Stomach (tissue), 8 donors: ENCODE measurements at regions not wholly inside any gene's neighbourhood (a gene's known extent, or its start where the extent isn't known, plus 50 kb on each side); places are given as distances from the start of the nearest gene placed in this dataset.
"Not testable (repeated sequence)": the region's sequence is repeated elsewhere in the genome, so short reads cannot be mapped to it uniquely, and the experiment has no call there.

Experiments
- DNase-seq, 2 donors: peaks; one replicate each; pipeline versions ENCODE4 v3.0.0 to v3.0.0-alpha.2; 2013 to 2019
- H3K27ac ChIP-seq, 5 donors: fragments of 200-600 bp in 4 of 5; sonication (generic) in 4 of 5; one replicate each; pipeline ENCODE4 v1.5.1; 2013 to 2019; ENCODE audit warnings: mild to moderate bottlenecking in 1 of 5, moderate library complexity in 1 of 5
- H3K27me3 ChIP-seq, 3 donors: fragments of 200-600 bp; sonication (generic); one replicate each; pipeline ENCODE4 v1.5.1; 2017 to 2019; ENCODE audit warnings: mixed run types in 1 of 3
- H3K36me3 ChIP-seq, 4 donors: fragments of 200-600 bp; sonication (generic); 1 replicate in 3 of 4; 2 replicates in 1 of 4; pipeline ENCODE4 v1.5.1; 2016 to 2019
- H3K4me1 ChIP-seq, 4 donors: fragments of 200-600 bp; sonication (generic); one replicate each; pipeline ENCODE4 v1.5.1; 2016 to 2019
- H3K4me3 ChIP-seq, 4 donors: fragments of 200-600 bp; sonication (generic) in 3 of 4; one replicate each; pipeline ENCODE4 v1.5.1; 2016 to 2019; ENCODE audit warnings: mild to moderate bottlenecking in 1 of 4
- H3K9me3 ChIP-seq, 4 donors: fragments of 200-600 bp; sonication (generic); one replicate each; pipeline ENCODE4 v1.5.1; 2016 to 2019
- CTCF ChIP-seq, 7 experiments: fragments of 450-650 bp in 4 of 7; fragments of 200-600 bp in 3 of 7; sonication (generic) in 3 of 7; IDR thresholded peaks; one replicate each; pipeline ENCODE4 v1.5.1; 2016 to 2019; ENCODE audit warnings: antibody characterized with exemption in 7 of 7, control low read depth in 2 of 7, mild to moderate bottlenecking in 1 of 7
- EP300 ChIP-seq: sonication (generic); formaldehyde crosslinking; IDR thresholded peaks from one replicate; pipeline ENCODE4 v1.6.1; 2017; ENCODE audit warnings: antibody characterized with exemption
- POLR2A ChIP-seq, 4 donors: fragments of 450-650 bp; IDR thresholded peaks; one replicate each; pipeline ENCODE4 v1.6.1; 2016; ENCODE audit warnings: antibody characterized with exemption in 4 of 4, control low read depth in 2 of 4, mild to moderate bottlenecking in 1 of 4, moderate library complexity in 1 of 4
- POLR2AphosphoS5 ChIP-seq, 3 donors: sonication (generic); formaldehyde crosslinking; IDR thresholded peaks; one replicate each; pipeline ENCODE4 v1.6.1; 2016; ENCODE audit warnings: antibody characterized with exemption in 3 of 3
- WGBS, 5 donors: extraction: QIAGEN DNeasy Blood & Tissue Kit in 3 of 5; methylation state at CpG; one replicate each; pipeline versions ENCODE4 v1.1.5 to v1.1.7; 2013 to 2018; 5-methylcytosine and 5-hydroxymethylcytosine counted together
- intact Hi-C: fragments of 100-400 bp; cut with DNase I; formaldehyde crosslinking; loops from one replicate; pipeline ENCODE4 v1.15.1; 2023; ENCODE audit warnings: low total_unique reads
- donor health status: healthy with polysubstance abuse.
- donor health status: Bipolar disorder and iron deficiency.
- donor health status: healthy.

DNA sequence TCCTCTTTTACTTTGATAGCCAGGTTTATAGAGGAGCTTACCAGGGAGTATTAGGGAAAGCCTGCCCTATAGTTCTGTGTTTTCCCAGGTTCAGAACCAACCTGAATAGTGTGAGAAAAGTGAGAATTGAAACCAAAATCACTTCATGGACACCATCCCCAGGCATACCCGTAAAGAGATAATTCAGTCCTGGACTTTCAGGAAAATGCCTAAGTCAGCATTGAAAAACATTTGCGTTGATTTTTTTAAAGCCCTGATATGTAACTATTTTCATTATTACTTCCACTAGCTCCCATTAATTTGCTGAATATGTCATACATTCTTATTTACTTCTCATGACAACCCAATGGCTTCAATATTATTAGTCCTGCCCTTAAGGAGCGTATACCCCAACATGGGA, 77.4 kb upstream of the TCF21 start:
- H3K27me3 ChIP-seq: no peaks in the 10 kb centered on the region
- TF ChIP-seq EP300 (no peak), CTCF (IDR thresholded peaks at IDR 0.05) (no peak), POLR2AphosphoS5 (IDR thresholded peaks at IDR 0.05) (no peak), POLR2A (IDR thresholded peaks at IDR 0.05) (no peak)
- DNase-seq: no peak
- no peaks in the 10 kb centered on the region for H3K36me3 ChIP-seq
- no peak overlapping the region for H3K4me3 ChIP-seq
- H3K9me3 ChIP-seq: no peaks in the 10 kb centered on the region
- no peak overlapping the region for H3K27ac ChIP-seq
- WGBS, 5 donors: 91 to 98% (median 93%) methylated on average over 3 of the region's 3 CpGs
- intact Hi-C loops: no loop called here
- no peaks in the 10 kb centered on the region for H3K4me1 ChIP-seq

- H3K4me3 ChIP-seq, DNase-seq, intact Hi-C loops, H3K4me1 ChIP-seq, H3K27me3 ChIP-seq, H3K36me3 ChIP-seq, H3K27ac ChIP-seq, H3K9me3 ChIP-seq: not testable (repeated sequence)
- WGBS, 5 donors: 68 to 93% (median 84%) methylated on average over 2 of the region's 2 CpGs
These were observed 76.5 kb upstream of the TCF21 start for GRCh38 chr6:133812446-133812845.

DNA sequence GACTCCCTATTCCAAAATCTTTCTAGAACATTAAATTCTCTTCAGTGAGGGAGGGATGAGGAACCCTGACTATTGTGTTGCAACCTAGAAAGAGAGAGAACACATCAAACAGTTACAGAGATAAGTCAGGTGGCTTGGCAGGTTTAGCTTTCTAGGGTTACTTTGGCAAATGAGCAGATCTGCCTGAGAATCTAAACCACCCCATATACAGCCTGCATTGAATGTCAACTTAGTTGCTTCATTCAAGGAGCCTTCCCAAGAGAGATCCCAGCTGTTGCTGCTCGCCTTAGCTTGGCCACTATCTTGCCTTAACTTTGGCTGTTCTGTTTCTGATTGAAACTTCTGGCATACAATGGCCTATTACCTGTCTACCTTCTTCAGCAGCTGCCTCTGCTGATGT, 74.7 kb upstream of the TCF21 start:
- H3K9me3 ChIP-seq: no peaks in the 10 kb centered on the region
- H3K27me3 ChIP-seq: no peaks in the 10 kb centered on the region
- H3K27ac ChIP-seq: no peak overlapping the region
- H3K36me3 ChIP-seq: no peaks in the 10 kb centered on the region
- WGBS, 5 donors: 32 to 68% (median 44%) methylated on average over 1 of the region's 1 CpG
- intact Hi-C loops: no loop called here
- DNase-seq: peak in 1 of 2 donors; percentile 30
- no peaks in the 10 kb centered on the region for H3K4me1 ChIP-seq
- TF ChIP-seq POLR2A (IDR thresholded peaks at IDR 0.05) (no peak), EP300 (no peak), CTCF (IDR thresholded peaks at IDR 0.05) (no peak), POLR2AphosphoS5 (IDR thresholded peaks at IDR 0.05) (no peak)
- H3K4me3 ChIP-seq: no peak overlapping the region

DNA sequence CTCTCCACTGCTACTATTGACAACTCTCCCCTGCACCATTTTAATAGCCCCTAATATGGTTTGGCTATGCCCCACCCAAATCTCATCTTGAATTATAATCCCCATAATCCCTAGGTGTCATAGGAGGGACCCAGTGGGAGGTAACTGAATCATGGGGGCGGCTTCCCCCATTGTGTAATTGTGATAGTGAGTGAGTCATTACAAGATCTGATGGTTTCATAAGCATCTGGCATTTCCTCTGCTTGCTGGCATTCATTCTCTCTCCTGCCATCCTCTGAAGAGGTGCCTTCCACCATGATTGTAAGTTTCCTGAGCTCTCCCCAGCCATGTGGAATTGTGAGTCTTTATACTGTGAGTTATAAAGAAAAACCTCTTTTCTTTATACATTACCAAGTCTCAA, 74.1 kb upstream of the TCF21 start:
- intact Hi-C loops: no loop called here
- Histone ChIP-seq H3K4me3 (no peak overlapping the region), H3K4me1 (no peaks in the 10 kb centered on the region), H3K9me3 (no peaks in the 10 kb centered on the region), H3K36me3 (no peaks in the 10 kb centered on the region), H3K27ac (no peak overlapping the region), H3K27me3 (no peaks in the 10 kb centered on the region)
- DNase-seq: no peak
- TF ChIP-seq CTCF (IDR thresholded peaks at IDR 0.05) (no peak), POLR2AphosphoS5 (IDR thresholded peaks at IDR 0.05) (no peak)
- WGBS, 5 donors: 39 to 64% (median 46%) methylated on average over 1 of the region's 1 CpG

- TF ChIP-seq CTCF (IDR thresholded peaks at IDR 0.05) (no peak), POLR2AphosphoS5 (IDR thresholded peaks at IDR 0.05) (no peak), EP300 (no peak), POLR2A (IDR thresholded peaks at IDR 0.05) (no peak)
- DNase-seq: no peak
- no peaks in the 10 kb centered on the region for H3K36me3 ChIP-seq
- H3K4me3 ChIP-seq: no peak overlapping the region
- H3K27me3 ChIP-seq: no peaks in the 10 kb centered on the region
- H3K9me3 ChIP-seq: no peaks in the 10 kb centered on the region
- intact Hi-C loops: no loop called here
- WGBS, 5 donors: 62 to 74% (median 66%) methylated on average over 2 of the region's 2 CpGs
- peak overlapping the region in 1 of 5 donors; percentile 12 for H3K27ac ChIP-seq
- no peaks in the 10 kb centered on the region for H3K4me1 ChIP-seq
These were observed 73.6 kb upstream of the TCF21 start for GRCh38 chr6:133815313-133815712.
